NCI-H82 treated with DMSO at 0.1 percent for 48 hours (cell line): ENCODE measurements at regions not wholly inside any gene's neighbourhood (a gene's known extent, or its start where the extent isn't known, plus 50 kb on each side); places are given as distances from the start of the nearest gene placed in this dataset.

ENCODE experiments used
- DNase-seq: peaks from one replicate; lab custom pipeline; 2025; ENCODE audit not compliant: unreplicated experiment; lab: John Stamatoyannopoulos, UW

DNA sequence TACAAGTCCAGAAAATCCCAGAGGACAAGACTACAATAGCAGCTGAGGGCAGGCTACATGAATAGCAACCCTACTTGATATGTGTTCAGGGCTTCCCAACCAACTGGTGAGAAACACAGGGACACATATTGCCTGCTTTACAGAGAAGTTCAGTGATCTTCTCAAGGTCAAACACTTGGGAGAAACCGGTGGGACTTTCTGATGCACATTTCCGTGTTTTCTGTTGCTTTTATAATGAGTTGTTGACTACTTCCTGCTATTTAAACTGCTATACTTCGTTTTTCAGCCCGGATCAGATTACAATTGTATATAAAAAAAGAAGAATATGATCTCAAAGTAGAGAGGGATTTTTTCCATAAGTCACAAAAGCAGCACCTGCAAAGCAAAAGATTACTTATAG, 175.1 kb downstream of the SNX18 start:
- DNase-seq: no peak

DNA sequence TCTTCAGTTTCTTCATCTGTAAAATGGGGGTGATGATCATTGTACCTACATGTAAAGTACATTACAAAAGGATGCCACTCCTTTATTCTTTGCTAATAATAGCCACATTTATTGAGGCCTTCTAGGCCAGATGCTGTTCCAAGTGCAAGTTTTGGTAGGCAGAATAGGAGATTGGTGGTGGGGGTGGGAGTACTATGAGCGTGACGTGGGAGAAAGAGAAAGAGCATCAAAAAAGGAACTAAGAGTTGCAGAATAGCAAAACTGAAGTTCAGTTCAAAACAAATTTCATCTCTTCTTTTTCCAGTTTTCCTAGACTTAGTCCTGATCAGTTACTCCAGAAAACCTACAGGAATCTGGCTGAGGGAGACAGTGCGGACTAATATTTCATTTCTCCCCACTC, 174.1 kb downstream of the SNX18 start:
- DNase-seq: no peak

DNA sequence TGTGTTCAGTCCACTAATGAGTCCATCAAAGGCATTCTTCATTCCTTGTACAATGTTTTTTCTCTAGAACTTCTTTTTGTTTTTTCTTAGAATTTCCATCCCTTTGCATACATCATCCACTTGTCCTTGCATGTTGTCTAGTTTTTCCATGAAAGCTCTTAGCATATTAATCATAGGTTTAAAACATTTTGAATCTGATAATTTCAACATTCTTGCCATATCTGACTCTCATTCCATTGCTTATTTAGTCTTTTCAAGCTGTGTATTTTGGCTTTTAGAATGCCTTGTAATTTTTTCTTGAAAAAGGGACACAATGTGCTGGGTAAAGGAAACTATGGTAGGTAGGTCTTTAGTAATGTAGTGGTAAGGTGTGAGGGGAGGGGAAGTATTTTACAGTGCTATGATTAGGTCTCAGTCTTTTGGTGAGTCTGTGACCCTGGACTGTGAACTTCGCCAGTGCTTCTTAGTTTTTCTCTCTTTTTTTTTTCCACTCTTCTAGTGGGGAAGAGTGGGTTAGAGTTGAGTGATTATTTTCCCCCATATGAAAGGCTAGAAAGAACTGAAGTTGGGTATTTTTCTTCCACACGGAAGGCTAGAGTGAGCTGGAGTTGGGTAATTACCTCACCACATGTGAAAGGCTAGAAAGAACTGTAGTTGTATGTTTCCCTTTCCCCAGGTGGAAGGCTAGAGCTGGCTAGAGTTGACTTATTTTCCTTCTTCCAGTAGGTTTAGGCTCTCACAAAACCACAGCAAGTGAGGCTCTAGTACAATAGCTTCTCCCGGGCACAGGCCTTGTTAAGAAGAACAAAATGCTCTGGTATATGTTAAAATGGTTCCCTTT, 172.1 kb downstream of the SNX18 start:
- DNase-seq: no peak

DNA sequence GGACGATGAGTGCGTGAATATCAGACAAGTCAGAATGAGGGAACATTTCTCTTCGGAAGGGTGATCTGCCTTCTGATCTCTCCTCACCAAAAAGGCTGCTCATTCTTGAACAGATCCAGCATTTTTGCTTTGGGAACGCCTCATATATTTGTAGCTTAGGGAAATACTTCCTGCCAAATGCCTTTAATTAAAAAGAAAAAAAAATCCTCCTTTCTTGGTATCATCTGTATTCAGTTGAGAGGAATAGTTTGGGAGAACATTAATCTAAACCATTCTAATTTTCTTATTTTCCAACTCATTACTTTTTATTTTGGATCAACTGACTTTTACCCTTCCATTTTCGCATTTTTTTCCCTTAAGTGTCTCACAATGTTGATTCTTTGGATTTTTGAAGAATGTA, 163.4 kb downstream of the SNX18 start:
- no peak for DNase-seq

DNA sequence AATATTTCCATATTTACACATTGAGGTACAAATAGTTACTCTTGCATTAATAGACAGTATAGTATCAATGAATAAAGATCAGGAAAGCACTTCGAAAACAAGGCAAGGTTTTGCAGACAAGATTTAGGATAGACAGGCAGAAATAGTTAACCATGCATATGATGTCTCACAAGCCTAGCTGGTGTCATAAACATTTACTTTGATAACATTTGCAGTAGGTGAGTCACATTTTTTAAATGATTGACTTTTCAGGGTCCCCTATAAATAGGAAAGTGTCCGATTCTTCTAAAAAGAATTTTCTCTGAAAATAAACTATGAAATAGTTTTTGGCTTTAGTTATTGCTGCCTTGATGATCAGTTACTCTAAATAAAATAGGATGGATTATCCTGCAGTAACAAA, 162.1 kb downstream of the SNX18 start:
- DNase-seq: no peak

DNA sequence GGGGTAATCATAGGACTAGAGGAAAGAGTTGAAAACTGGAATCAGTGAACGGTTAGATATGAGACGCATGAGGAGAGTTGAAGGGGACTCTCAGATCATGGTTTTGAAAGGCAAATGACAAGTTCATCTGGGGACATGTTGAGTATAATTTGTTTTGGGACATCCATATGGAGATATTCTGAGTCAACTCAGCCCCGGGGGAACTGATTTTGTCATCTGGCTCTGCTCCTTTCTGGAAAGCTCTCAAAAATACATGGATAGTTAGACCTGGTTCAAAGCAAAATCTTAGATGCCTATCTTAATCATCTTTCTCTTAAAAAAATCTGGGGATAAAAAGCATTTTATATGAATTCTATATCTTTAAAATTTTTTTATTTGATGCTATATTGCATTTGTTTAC, 161.2 kb downstream of the SNX18 start:
- no peak for DNase-seq

DNA sequence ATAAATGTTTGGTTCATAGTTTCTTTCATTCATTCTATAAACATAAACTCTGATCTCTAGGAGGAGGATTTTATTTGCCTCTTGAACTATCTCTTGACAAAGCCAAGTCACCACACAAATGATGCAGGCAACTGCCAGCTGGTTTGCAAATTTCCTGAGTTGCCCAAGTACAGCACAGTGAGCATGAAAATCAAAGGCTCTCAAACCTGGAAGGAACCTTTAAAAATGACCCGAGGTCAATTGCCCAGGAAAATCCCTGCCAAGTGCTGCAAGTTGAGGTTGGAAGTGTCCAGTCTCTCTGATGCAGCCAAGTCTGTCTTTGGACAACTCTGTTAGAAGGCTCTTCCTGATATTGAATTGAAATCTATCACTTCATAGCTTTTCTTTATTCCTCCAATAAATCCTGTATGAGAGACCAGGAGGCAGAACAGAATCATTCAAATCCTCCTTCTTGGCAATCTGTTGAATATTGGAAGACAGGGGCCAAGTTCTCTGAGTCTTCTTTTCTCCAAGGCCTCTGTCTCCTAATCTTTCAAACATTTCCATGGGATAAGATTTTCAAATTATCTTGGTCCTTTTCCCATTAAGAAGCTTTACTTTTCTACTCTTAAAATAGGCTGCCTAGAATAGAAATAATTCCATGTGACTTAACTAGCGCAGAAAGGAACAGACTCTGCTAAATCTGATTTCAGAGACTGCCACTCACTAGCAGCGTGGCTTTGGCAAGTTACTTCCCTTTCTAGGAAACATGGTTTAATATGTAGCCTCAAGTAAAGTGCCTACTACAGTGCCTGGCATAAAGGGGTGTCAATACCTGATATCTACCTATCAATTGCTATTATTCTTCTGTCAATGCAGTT, 159.2 kb downstream of the SNX18 start:
- no peak for DNase-seq

DNA sequence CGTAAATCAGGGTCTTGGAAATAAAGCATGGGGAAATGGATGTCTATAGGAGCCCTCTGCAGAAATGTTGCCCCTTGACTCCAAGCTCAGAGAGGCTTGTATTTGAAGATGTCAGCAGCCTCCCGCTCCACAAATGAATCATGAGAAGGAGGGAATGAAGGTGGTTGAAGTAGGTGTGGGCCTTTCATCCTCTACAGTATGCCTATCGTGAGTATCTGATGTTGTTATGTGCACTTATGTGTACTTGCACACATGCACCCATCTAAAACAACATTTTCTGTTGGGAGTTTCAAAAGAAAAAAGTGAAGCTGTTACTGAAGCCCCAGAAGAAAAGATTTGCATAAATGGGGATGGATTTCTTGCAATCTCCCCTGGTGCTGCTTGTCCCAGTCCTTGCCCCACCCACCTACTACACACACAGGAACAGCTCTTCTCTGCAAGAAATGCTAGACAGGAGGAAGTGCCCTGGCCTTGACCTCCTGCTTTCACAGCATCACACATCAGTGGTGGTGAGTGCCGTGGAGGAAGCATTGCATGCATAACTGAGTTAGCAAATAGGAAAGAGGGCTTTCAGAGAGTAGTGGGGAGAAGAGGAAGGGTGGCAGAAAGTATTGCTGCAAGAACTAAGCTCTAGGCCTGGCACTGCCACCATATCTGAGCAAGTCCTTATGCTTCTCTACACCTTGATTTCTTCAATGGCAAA, 156.1 kb downstream of the SNX18 start:
- no peak for DNase-seq

DNA sequence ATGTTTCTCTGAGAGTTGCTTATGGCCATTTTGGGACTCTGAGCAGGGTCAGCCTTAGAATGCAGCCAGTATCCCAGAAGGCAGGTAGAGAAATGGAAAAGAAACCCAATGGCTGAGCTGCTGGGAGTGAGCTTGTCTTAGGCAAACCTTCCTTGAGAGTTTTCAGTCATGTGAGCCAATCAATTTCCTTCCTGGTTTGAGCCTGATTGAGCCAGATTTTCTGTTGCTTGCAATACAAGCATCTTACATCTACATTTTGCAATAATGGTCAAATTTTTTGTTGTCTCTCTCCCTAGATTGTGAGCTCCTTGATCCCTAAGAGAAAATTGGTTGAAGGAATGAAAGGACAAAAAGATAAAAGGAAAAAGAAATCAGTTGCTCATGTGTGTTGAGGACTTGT, 155.3 kb downstream of the SNX18 start:
- no peak for DNase-seq

DNA sequence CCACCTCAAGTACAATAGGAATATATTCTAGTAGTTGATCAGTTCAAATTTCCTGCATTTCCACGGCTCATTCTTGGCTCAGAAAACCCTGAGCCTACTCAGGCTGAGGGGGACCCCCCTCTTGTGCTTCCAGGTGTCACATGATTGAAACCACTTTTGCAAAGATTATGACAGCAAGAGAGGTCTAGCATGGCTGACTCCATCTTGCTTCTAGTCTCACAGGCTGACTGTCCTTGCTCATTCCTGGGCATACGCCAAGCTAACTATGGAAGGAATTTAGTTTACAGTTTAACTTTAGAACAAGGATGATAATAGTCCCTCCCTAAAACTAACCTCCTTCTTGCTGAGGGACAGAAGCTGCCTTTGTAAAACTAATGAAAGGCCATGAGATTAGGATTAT, 154.1 kb downstream of the SNX18 start:
- DNase-seq: no peak

DNA sequence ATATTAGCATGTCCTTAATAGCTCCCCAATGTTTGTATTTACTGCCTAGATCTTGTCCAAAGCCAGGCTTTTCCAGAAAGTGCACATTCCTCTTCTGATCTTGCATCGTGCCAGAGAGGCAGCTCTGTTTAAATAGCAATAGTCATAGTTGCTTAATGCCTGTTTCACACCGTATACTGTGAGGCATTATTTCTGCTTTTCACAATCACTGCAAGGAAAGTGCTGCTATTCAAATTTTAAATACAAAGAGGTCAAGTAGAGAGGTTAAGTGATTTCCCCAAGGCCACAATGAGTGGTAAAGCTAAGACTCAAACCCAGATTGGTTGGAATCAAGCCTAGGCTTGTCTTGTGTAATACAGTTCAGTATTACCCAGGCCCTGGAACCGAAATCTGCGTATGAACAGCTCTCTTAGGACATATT, 153.6 kb downstream of the SNX18 start:
- no peak for DNase-seq

DNA sequence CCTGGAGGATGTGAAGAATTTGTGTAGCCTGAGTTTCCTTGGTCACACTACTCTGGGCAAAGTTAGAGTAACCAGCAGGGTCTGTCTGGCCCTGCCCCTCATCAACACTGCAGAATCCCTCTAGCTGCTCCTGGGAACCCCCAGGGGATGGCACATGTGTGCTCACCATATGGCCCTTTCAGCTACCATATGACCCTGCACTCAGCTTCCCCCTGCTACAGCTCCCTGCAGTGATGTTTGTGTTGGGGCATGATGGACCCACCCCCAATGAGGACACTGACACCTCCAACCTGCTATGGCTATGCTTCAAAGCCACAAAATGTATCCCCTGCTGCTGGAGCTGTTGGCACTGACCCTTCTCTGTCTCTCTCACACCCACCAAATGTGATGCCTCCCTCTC, 152.7 kb downstream of the SNX18 start:
- DNase-seq: peak; percentile 21

DNA sequence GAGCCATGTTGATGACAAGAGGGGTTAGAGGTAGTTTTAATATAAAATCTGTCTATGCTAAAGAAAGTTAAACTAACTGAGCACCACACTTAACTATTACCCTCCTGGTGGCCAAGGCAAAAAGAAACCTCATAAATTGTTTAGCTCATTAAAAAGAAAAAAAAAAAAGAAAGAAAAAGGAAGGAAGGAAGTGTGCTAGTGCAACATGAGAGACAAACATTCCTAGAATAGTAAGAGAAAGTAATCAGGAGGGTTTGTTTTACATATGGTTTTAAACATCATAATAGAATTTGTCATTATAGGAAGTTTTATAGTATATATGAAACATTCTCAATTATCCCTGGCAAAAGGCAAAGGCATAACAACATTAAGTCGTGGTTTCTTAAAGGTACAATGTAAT, 152.3 kb downstream of the SNX18 start:
- DNase-seq: no peak

DNA sequence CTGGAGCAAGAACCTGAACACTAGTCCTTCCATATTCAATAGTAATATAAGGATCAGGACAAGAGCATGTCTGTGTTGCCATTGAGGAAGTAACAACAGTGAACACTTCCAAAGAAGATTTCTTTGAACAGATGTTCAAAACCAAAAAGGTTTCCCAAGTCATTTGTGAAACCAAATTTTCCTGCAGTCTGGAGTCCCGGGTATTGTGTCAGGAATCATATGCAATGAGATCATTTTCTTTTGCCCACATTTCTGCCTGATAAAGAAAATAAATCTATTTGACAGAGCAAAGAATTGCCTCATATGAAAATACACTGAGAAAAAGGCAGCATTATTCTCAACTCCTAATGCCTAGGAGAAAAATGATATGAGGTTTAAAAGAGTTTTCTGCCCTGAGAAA, 151.7 kb downstream of the SNX18 start:
- no peak for DNase-seq

DNA sequence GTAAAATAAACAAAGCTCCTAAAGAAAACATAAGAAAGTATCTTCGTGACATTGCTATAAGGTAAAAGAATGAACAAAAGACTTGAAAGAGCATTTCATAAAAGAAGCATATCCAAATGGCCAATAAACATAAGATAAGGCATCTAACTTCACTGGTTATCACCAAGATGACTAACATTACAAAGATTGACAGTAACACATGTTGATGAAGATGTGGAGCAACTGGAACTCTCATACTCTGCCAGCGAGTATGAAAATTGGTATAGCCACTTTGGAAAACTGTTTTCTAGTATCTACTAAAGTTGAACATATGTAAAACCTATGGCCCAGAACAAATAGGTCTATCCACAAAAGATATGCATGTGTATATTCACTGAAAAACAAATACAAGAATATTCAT, 150.5 kb downstream of the SNX18 start:
- no peak for DNase-seq

DNA sequence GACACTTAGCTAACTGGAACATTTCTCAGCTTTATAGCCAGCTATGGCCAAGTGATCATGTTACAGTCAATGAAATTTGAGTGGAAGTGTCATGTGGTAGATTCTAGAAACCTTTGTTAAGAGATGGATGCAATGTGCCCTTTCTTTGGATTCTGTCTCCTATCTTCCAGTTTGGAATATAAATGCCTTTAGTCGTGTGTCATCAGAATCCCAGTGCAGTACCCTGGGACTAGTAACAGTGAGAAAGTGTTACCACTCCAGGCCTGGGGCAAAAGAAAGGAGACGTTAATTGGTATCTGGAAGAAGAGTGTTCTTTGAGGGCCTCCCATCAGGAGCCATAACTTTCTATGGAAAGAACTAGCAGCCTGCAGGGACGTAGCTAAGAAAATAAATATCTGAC, 149.6 kb downstream of the SNX18 start:
- no peak for DNase-seq

DNA sequence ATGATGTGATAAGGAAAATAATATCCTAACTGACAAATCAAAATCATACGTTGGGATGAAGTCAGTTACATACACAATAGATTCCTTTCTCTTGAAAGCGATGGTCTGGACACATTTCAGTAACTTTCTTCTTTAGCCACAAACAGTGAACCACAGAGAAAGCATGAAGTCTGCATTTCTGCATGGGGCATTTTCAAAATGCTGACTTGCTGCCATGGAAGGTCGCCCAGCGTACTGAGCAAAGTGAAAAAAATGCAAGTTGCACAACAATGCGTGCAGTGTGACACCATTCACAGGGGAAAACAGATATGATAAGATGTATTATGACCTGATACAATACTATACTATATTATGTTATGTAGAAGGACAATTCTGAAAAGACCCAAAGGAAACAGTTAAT, 146.3 kb downstream of the SNX18 start:
- no peak for DNase-seq

DNA sequence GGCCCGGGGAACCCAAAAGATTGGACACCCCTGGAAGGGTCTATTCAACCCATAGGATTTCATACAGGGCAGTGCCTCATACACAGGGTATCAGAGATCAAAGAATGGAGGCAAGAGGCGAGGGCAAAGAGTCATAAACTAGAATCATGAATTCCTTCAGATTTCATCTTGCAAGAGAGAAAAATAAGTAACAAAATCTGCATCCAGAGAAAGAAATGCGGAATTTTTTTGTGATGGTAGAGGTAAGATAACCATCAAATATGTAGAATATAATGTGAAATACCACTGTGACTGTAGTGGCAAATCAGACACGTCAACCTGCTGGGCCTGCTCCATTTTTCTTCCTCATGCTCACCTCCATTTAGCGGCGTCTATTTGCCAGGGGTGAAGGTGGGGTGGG, 143.6 kb downstream of the SNX18 start:
- no peak for DNase-seq

DNA sequence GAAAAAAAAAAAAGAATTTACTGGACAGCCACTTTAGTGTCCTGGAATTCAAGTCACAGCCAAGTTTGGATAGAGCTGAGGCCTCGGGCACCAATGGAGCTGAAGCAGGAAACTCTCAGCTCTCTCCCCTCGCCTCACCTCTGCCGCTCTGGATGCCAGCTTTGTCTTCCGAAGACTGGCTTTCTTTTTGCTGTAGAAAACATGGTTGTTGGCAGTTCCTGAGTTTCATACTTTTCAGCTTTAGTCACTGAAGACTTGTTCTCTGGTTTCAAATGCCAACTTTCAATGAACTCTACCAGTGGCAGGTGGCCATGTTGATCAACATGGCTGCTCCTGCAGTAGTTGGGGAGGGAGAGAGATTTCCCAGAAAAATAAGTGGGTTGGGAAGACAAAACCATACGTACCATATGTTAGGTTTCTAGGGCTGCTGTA, 142.2 kb downstream of the SNX18 start:
- no peak for DNase-seq

DNA sequence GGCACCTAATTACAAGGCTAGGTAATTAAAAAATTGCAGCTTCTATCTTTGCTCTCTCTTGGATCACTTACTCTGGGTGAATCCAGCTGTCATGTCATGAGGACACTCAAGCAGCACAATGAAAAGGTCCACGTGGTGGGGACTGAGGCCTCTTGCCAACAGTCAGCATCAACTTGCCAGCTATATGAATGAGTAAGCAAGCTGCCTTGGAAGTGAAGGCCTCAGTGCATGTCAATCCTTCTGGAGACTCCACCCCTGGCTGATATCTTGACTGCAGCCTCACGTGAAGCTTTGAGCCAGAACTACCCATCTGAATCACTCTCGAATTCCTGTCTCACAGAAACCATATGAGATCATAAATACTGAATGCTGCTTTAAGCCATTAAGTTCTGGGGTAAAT, 140.5 kb downstream of the SNX18 start:
- no peak for DNase-seq

DNA sequence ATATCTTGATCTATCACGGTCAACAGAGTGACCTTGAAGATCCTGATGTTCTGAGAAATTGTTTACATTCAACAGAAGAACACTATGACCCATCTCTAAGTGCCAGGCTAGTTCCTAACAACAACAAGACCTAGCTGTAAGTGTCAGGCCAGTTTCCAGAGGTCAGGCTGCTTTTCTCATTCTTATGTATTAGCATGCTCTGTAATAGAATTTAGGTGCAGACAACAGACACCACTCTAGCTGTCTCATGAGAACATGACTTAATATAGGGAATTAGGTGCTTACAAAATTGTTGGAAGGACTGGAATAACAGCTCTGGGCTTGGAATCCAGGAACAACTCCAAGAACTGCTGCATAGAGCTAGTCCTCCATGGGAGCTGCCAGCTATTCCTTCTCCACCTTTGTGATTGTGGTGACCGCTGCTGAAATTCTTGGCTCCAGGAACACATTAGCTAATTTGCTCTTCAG, 138.7 kb downstream of the SNX18 start:
- no peak for DNase-seq

DNA sequence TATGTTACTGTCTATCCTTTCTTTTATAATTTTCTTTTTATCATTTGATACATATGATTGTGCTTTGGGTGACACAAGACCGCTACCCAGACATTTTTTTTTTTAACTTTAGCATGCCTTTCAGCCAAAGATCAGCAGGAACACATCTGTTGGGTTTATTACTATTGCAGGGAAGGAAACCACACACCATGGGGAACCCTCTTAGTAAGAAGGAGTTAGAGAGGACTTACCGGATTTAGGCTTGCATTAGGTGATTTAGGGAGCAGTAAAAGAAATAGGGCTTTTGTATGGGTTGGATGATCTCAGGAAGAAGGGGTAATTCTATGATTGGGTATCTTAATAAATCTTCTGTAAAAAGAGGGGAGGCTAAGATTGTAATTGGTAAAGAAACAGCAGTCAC, 138.2 kb downstream of the SNX18 start:
- peak; percentile 61 for DNase-seq
